OCI-LY7 (cell line): ENCODE measurements at regions not wholly inside any gene's neighbourhood (a gene's known extent, or its start where the extent isn't known, plus 50 kb on each side); places are given as distances from the start of the nearest gene placed in this dataset.

ENCODE experiments used
- EZH2phosphoT487 ChIP-seq: fragments of 200-600 bp; sonication (generic); IDR thresholded peaks from 2 replicates; pipeline ENCODE4 v1.6.1; 2018; ENCODE audit warnings: low read depth, borderline replicate concordance, mild to moderate bottlenecking, mixed run types, antibody characterized with exemption, low read length, moderate library complexity, mixed read lengths
- TF ChIP-seq, protein P1 (sequence below): fragments of 200-600 bp; sonication (generic); conservative IDR thresholded peaks from 2 replicates; pipeline ENCODE4 v1.5.1; 2014; ENCODE audit warnings: mild to moderate bottlenecking, antibody characterized with exemption, low read length, moderate library complexity, mixed read lengths

DNA sequence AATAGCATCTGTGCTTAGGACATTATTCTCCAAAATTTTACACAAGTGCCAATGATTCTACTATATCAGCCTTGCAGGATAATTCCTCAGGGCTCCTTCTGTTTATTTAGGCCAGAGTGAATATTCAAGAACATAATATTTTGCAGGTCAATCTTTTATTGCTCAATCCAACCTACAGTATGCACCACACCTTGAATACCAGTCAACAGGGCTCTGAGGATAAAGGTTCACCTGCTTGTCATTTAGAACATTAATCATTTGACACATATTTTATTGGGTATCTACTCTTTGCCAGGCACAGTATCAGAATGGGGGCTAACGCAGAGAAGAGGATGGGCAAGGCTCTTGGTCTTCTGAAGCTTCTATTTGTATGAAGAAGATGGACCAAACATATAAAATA, 66.2 kb upstream of the SHISA3 start:
- TF ChIP-seq, protein P1, sequence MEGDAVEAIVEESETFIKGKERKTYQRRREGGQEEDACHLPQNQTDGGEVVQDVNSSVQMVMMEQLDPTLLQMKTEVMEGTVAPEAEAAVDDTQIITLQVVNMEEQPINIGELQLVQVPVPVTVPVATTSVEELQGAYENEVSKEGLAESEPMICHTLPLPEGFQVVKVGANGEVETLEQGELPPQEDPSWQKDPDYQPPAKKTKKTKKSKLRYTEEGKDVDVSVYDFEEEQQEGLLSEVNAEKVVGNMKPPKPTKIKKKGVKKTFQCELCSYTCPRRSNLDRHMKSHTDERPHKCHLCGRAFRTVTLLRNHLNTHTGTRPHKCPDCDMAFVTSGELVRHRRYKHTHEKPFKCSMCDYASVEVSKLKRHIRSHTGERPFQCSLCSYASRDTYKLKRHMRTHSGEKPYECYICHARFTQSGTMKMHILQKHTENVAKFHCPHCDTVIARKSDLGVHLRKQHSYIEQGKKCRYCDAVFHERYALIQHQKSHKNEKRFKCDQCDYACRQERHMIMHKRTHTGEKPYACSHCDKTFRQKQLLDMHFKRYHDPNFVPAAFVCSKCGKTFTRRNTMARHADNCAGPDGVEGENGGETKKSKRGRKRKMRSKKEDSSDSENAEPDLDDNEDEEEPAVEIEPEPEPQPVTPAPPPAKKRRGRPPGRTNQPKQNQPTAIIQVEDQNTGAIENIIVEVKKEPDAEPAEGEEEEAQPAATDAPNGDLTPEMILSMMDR, result no peak
- TF ChIP-seq EZH2phosphoT487, result no peak
